MV-4-11 (cell line): ENCODE measurements at regions not wholly inside any gene's neighbourhood (a gene's known extent, or its start where the extent isn't known, plus 50 kb on each side); places are given as distances from the start of the nearest gene placed in this dataset.
A peak's percentile ranks its signal among the peaks of the same experiment; 100 is the strongest.
"Not testable (repeated sequence)": the region's sequence is repeated elsewhere in the genome, so short reads cannot be mapped to it uniquely, and the experiment has no call there.

Experiments
- DNase-seq: peaks from one replicate; lab custom pipeline; 2025; lab: John Stamatoyannopoulos, UW

DNA sequence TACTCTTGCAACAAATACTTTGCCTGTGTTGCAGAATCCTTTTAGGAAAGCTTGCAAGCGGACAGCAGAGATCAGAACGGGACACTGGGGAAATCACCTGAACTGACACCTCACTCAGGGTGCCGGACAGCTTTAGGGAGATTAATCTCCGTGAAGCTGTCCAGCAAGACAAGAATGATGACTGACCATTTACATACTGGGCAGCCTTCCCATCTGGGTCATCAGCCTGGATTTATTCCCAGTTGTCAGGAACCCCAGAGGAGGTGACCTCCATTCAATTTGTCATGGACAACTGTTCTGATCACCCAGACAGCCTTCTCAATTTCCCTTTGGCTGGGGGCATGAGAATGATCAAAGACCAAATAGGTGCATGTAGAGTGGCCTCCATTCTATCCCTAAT, 93.0 kb upstream of the EGFL6 start:
- DNase-seq = no peak

DNA sequence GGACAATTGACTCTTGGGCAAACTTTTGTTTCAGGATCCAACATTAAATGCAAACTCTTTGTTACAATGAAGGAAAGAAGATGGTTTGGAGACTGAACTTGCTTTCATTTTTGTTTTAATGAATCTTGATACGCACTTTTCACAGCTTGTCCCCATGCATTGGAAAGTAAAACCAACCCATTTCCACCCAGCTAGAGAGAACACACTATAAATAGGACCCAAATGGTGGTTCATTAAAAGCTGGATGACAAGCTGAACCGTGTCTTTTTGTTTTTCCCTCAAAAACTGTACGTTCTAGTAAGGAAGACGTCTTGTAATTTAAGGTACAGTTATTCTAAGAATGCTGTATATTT, 95.3 kb upstream of the EGFL6 start:
- DNase-seq = no peak

DNA sequence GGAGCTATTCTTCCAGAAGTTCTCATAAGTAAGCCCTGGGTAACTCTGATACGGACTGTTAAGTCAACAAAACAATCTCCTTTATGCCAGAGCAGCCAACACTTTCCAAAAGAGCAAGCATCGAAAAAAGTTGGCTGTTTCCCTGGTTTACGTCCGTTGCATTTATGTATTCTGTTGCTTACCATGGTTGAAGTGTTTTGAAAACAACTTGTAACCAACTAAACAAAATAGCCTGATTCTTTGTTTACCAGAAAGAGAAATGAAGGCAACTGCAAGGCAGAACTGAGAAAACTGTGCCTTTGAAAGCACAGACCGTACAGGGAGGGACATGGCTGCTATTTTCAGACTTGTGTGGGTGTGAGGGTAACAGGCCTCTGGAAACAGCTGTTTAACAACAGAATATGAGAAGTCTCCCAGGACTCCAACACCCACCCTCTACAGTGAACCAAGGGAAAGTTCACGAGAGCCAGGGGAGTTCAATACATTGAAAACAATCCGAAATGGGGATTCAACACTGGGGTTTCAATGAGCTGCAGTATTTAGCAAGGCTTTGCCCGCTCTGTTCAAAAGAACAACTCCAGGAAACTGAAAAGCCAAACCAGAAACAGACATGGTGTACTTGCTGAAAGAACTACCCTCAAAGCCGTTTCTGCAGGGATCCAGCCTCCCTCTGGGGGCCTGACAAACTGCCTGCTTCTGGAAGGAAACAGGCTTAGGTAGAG, 95.8 kb upstream of the EGFL6 start:
- DNase-seq = peak; percentile 7

DNA sequence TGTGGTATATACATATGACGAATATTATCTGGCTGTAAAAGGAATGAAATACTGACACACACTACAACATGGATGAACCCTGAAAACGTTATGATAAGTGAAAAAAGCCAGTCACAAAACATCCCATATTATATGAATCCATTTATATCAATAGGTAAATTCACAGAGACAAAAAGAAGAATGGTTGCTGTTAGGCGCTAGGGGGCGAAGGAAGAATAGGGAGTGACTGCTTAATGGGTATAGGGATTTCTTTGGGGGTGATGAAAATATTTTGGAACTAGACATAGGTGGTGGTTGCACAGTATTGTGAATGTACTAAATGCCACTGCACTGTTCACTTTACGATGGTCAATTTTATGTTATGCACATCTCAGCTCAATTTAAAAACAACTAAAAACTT, 96.4 kb upstream of the EGFL6 start:
- no peak for DNase-seq

DNA sequence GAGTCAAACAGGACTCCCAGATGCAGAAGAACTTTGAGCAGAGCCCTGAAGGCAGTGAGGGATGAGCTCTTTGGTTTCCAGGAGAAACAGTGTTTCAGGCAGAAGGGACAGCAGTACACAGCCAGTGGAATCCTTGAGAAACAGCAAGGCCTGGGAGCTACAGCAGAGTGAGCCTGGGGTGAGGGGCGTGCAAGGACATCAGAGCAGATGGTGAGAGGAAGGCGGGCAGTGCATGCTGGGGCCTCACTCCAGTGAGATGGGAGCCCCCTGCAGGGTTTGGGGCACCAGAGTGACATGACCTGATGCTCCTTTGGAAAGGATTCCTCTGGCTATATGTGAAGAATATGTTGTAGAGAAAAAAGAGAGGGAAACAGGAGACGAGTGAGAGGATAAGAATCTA, 98.1 kb upstream of the EGFL6 start:
- DNase-seq = no peak

DNA sequence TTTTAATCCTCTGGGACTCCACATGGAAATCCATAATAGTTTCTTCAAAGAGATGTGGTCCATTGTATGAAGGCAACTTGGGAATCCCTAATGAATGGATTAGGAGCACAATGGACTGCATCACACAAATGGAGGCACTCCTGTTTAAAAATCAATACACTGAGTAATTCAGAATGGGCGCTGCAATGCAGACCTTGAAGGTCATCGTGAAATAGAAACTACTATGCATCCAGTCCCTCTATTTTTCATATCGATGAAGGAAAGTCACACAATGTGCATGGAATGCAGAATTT, 98.8 kb upstream of the EGFL6 start:
- no peak for DNase-seq

DNA sequence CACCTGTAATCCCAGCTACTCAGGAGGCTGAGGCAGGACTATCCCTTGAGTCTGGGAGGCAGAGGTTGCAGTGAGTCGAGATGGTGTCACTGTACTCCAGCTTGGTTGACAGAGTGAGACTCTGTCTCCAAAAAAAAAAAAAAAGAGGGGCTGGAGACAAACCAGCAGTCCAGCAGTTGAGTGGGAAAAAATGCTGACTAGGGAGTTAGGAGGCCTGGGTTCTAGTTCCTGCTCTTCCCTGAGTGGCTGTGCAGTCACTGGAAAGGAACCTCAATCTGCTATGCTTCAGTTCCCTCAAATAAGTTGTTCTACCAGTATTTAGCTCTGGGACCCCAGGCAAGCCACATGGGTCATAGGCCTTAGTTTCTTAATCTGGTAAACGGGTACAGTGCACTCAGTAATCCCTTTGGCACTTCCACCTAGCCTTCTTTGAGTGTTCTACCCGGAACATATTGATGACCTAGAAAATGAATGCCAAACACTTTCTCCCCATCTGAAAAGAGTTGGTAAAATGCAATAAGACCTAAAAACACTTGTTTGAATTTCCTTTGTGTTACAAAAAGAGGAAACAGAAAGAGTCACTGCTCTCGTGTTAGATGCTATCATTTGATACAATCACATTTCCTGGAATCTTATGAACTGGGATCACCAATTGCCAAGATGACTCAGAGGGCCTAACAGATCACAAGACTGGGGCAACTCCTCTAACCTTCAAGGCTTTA, 99.3 kb upstream of the EGFL6 start:
- no peak for DNase-seq

DNA sequence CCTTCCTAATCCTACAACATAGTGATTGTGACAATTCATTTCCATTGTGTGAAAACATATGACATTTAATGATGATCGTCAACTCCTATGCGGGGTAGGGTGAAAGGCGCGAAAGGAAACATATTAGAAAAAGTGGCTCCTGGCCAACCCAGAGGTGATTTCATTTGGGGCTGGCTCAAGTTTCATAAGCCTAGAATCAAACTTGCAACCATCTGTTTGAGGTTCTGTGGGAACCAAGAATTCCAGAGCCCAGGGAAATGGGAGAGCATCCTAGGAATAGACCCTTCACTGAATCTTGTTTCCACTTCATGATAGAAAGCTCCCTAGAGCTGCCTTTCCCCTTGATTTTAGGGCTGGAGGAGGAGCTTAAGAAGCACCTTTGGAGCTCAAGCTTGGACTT, 101.3 kb upstream of the EGFL6 start:
- DNase-seq = no peak

DNA sequence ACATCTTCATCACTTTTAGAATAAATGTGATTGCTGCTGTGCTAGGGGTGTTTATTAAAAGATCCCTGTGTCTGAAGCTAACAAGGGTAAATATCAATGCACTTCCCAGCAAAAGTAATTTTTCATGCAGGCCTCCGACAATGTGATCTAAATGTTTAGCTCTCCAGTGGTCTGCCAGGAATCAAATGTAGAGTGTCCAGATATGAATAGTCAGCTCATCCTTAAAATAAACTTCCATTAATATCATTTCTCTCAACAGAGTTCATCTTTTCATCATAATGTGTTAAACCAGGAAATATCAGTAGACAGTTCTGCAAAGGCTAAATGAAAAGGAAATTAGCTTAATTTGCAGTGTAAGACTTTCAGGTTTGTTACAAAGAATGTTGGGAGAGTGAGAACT, 102.2 kb upstream of the EGFL6 start:
- DNase-seq = no peak

DNA sequence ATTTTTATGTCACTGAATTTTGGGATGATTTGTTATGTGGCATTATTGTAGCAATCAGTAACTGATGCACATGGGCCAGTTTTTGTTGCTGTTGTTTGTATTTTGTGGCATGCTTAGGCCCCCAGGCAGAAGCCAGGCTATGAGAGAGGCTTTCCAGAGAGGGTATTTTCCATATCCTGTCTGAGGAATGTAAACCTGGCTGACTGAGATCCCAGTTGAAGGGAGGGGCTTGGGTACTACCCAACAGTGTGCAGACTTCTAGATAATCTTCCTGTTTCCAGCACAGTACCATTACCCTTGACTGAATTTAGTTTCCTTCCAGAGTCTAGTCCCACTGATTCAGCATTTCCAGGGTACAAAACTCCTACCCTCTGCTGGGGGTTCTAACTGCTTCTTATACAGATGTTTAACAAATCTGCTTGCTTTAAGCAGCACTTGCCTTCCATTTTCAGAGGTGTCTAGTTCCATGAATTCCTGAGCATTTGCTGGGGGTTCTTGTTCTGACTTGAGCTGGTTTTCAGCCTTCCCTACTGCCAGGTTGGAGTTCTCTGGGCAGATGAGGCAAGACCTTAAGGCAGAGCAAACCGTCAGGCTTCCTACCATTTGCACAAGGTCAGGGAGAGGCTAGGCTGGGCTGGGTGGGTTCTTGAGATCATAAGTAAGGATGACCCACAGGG, 104.7 kb upstream of the EGFL6 start:
- no peak for DNase-seq

DNA sequence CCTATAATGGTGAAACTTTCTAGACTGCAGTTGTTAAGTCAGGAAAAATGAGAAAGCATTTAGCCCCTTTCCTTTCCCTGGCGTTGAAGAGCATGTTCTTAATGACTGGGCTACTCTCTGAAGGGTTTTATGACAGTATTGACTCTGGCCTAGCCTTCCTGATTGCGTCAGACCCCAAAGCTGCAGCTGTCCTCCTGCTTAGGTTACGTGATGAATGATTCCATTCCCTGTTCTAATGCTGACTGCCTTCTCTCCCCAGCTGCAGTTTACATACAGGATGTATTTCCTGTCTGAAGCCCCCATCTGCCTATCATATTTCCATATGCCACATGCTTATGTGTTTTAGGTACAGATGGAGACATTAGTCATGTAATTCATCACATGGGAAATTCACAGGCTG, 105.8 kb upstream of the EGFL6 start:
- peak; percentile 82 for DNase-seq

DNA sequence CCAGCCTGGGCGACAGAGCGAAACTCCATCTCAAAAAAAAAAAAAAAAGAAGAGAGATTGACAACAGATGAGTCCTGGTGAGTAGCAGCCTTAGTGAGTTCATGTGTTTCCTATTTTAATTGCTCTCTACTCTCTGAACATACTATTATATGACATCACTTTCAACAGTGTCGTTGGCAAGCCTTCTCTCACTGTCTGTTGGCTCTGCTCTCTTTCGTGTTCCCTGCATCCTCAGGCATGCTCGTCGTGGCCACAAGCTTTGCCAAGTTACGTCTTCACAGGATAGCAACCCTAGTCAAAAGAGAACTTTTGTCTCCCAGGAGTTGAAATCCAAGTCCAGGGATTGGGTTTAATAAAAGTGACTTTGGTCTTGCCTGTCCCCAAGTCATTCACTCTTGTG, 117.1 kb upstream of the EGFL6 start:
- DNase-seq = no peak

DNA sequence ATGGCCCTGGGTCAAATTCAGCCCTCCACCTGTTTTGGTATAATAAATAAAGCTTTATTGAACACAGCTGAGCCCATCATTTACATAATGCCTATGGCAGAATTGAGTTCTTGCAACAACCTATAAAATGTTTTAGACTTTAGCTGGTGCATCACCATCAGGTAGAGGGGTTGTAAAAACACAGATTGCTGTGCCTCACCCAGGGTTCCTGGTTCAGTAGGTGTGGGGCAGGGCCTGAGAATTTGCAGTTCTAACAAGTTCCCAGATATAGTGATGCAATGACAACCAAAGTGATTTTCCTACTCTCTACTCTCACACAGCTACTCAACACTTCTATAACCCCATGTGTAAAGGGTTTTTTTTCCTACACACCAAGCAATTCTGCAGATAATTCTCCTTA, 120.0 kb upstream of the EGFL6 start:
- DNase-seq = no peak

DNA sequence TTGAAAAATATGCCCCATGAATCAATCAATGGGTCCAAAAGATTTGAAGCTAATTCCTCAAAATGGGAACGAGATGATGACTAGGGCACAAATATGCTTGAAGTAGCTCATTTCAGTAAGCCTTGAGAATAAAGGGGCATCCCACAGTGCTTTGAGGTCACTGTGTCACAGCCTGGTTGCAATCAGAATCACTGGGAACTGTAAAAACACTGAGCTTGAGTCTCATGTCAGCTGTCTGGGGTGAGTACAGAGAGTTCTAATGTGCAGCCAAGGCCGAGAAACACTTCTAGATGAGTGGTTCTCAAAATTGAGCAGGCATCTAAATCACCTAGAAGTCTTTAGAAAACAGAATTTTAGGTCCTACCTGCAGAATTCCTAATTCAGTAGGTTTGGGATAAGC, 120.5 kb upstream of the EGFL6 start:
- DNase-seq = no peak

DNA sequence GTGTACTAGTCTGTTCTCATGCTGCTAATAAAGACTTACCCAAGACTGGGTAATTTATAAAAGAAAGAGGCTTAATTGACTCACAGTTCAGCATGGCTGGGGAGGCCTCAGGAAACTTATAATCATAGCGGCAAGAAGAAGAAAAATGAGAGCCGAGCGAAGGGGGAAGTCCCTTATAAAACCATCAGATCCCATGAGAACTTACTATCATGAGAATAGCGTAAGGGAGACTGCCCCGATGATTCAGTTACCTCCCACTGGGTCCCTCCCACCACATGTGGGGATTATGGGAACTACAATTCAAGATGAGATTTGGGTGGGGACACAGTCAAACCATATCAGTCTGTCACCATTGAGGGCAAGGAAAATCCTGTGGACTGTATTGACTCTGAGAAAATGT, 121.8 kb upstream of the ATXN3L start:
- DNase-seq = not testable (repeated sequence)

DNA sequence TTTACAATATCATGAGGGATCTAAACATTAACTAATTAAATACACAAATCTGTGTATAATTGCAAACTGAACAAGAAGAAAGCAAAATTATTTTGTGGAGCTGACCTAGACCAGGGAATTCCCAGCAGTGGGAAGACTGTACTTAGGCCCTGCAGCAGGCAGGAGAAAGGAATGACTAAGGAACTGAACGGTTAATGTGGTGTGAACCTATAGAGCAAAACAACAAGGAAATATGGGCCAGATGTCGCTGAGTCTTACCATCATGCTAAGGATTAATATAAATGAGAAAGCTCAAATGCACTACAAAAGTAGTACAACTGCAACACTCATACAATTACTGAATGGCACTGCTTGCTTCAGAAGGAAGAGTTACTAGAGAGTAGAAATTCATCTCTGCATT, 120.3 kb upstream of the ATXN3L start:
- no peak for DNase-seq

DNA sequence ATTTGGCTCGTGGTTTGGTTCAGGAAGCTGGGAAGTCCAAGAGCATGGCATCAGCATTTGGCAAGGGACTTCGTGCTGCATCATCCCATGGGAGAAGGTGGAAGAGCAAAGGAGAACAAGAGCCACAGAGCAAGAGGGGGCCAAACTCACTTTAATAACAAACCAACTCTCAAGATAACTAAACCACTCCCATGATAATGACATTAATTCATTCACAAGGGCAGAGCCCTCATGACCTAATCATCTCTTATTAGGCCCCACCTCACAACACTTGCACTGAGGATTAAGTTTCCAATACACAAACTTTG, 113.4 kb upstream of the ATXN3L start:
- DNase-seq = no peak

DNA sequence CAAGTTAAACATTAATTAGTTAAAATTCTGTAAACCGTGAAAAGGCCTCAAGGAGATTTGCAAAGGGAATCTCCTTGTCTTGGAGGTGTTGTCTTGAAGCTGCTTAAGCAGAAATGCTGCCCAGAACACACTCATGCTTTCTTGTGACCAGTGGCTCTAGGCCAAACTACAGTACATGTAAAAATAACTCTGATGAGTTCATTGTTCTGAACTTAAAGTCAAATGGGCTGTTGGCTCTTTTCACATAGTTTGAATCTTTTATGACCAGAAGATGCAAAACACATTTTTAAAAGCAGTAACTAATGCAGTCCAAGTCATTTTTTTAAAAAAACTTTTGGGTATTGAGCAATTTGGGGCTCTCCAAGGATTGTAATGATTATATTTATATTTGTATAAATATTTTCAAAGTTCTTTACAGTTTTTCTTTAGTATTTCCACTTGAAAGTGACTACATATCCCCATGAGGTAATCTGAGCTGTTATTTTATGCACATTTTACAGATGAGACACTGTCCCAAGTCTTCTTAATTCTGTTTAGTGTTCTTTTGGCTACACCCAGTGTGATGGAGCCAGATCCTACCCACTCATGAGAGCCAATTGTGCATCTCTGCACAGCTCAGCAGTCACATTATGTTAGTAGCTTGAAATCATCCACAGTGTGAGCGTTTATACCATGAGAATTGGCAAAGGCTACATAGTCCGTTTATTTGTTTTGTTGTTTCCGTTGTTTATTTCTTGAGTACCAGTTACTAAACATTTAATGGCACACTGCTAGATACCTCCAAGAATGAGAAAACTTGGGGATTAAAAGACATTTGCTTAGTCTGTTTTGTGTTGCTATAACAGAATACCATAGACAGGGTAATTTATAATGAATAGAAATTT, 112.8 kb upstream of the ATXN3L start:
- no peak for DNase-seq

DNA sequence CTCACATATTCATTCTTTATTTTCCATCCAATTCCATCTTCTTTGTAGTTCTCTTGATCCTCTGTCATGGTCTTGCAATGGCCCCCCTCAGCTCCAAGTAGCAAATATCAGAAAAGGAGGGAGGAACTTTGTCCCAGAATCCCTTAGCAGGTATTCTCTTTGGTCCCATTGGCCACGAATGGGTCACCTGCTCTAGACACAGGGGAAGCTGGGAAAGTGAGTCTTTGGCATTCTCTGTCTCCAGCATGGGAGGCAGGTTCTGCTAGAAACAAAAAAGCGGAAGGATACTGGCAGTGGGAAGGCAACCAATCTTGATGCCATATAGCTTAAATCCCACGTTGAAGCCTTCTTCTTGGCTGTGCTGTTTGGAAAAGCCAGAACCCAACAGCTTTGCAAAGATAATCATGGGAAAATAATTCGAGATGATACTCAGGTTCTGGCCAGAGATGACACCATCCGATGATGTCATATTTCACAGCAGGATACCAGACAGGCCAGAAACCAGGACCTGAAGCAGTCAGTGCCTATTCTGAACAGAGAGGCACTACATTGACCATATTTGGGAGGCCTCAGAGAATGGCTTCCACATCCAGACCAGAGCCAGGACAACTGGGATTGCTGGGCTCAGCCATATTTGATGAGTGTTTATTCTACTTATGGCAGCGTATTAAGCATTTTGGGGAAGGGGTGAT, 110.4 kb upstream of the ATXN3L start:
- no peak for DNase-seq

DNA sequence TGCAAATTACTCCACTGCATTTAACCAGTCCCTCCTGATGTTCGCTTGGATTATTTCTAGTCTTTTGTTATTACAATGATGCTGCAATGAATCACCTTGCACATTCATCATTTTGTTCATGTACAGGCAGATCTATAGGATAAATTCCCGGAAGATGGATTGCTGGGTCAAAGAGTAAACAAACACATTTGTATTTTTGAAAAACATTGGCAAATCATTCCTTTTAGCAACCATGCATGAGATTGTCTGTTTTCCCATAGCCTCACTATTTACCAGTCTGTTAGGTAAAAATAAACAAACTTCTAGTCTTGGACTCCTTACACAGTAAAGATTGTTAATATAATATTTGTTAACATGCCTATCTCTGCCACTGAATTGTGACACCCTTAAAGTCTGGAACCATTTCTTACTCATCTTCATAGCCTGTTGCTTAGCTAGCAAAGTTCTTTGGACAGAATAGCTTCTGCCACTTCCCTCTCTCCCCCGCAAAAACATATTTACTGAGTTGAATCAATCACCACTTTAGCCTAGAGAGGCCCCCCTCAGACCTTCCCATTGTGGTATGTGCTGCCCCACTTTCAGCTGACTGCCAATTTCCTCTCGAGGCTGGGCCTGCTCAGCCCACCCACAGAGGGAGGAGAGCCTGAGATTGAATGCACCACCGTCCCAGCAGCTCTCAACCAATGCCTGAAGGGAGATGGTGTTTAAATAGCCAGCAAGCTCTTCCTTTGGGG, 108.4 kb upstream of the ATXN3L start:
- DNase-seq = peak; percentile 10

DNA sequence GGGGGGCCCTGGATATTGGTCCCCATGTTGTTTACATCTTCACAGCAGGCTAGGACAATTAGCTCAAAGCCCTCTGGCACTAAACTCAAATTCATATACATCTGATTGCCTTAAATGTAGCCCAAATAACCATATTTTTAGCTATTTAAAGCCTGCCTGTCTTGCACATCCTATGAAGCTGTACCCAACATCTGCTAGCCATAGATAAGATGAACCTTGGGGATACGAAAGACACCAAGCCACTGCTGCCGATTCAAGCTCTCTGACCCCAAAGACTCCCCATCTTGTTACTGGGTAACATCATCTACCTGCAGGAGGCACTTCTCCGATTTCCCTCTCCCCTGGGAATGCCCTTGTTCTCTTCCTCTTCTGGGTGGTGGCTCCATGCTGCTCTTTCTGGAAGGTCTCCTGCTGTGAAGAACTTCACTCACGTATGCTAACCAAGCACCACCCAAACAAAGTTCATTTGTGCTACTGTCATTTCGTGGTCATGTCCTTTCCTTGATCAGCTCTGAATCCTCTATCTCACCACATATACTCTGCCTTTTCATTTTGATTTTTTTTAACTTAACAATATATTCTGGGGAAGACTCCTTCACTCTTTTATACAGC, 107.7 kb upstream of the ATXN3L start:
- no peak for DNase-seq
